H9 (cell line): ENCODE measurements at regions not wholly inside any gene's neighbourhood (a gene's known extent, or its start where the extent isn't known, plus 50 kb on each side); places are given as distances from the start of the nearest gene placed in this dataset.

Experiments
- DNase-seq: peaks from one replicate; pipeline ENCODE4 v3.0.0-alpha.2; 2017
- H2AFZ ChIP-seq: one replicate; pipeline ENCODE4 v1.6.1; 2013; ENCODE audit warnings: mild to moderate bottlenecking, low read length, control low read depth, moderate library complexity
- H2AK5ac ChIP-seq: 2 replicates; pipeline ENCODE4 v1.6.1; 2013; ENCODE audit warnings: low read length, control low read depth, mixed read lengths; ENCODE audit not compliant: insufficient read length
- H2BK120ac ChIP-seq: one replicate; pipeline ENCODE4 v1.6.1; 2013; ENCODE audit warnings: low read depth, mild to moderate bottlenecking, low read length, control low read depth, inconsistent platforms; ENCODE audit not compliant: poor library complexity, severe bottlenecking
- H2BK12ac ChIP-seq: 2 replicates; pipeline ENCODE4 v1.6.1; 2013; ENCODE audit warnings: low read length, control low read depth, mixed read lengths, low read depth; ENCODE audit not compliant: insufficient read length
- H2BK15ac ChIP-seq: 2 replicates; pipeline ENCODE4 v1.6.1; 2013; ENCODE audit warnings: low read depth, low read length, control low read depth
- H2BK20ac ChIP-seq: one replicate; pipeline ENCODE4 v1.6.1; 2013; ENCODE audit warnings: low read depth, mild to moderate bottlenecking, low read length, control low read depth, inconsistent platforms; ENCODE audit not compliant: poor library complexity, severe bottlenecking
- H2BK5ac ChIP-seq: 2 replicates; pipeline ENCODE4 v1.6.1; 2013; ENCODE audit warnings: low read length, control low read depth, mixed read lengths; ENCODE audit not compliant: insufficient read length
- H3K14ac ChIP-seq: 2 replicates; pipeline ENCODE4 v1.6.1; 2013; ENCODE audit warnings: low read length, control low read depth; ENCODE audit not compliant: insufficient read depth
- H3K18ac ChIP-seq: 2 replicates; pipeline ENCODE4 v1.6.1; 2013; ENCODE audit warnings: low read depth, mild to moderate bottlenecking, mixed read lengths, low read length, control low read depth; ENCODE audit not compliant: insufficient read length
- H3K23ac ChIP-seq: 2 replicates; pipeline ENCODE4 v1.6.1; 2013; ENCODE audit warnings: low read length, control low read depth, mixed read lengths, low read depth; ENCODE audit not compliant: insufficient read length
- H3K23me2 ChIP-seq: 2 replicates; pipeline ENCODE4 v1.6.1; 2013; ENCODE audit warnings: low read depth, mild to moderate bottlenecking, mixed read lengths, low read length, control low read depth; ENCODE audit not compliant: insufficient read length, poor library complexity, severe bottlenecking
- H3K27ac ChIP-seq: 2 replicates; pipeline ENCODE4 v1.5.1; 2013; ENCODE audit warnings: low read length, control low read depth, mixed read lengths, low read depth; ENCODE audit not compliant: insufficient read length
- H3K27me3 ChIP-seq: 2 replicates; pipeline ENCODE4 v1.6.1; 2013; ENCODE audit warnings: low read length, control low read depth, inconsistent platforms; ENCODE audit not compliant: insufficient read depth
- H3K4ac ChIP-seq: 2 replicates; pipeline ENCODE4 v1.6.1; 2013; ENCODE audit warnings: low read depth, mild to moderate bottlenecking, control low read depth, inconsistent platforms, low read length, moderate library complexity
- H3K4me1 ChIP-seq: 2 replicates; pipeline ENCODE4 v1.6.1; 2013; ENCODE audit warnings: low read length, control low read depth, inconsistent platforms; ENCODE audit not compliant: insufficient read depth
- H3K4me2 ChIP-seq: 2 replicates; pipeline ENCODE4 v1.6.1; 2013; ENCODE audit warnings: low read length, control low read depth, mixed read lengths; ENCODE audit not compliant: insufficient read length, insufficient read depth
- H3K56ac ChIP-seq: 2 replicates; pipeline ENCODE4 v1.6.1; 2013; ENCODE audit warnings: low read depth, mild to moderate bottlenecking, mixed read lengths, low read length, control low read depth; ENCODE audit not compliant: insufficient read length
- H3K79me1 ChIP-seq: 2 replicates; pipeline ENCODE4 v1.6.1; 2013; ENCODE audit warnings: low read depth, mild to moderate bottlenecking, moderate library complexity, low read length, control low read depth, inconsistent platforms; ENCODE audit not compliant: insufficient read depth, poor library complexity, severe bottlenecking
- H3K79me2 ChIP-seq: 2 replicates; pipeline ENCODE4 v1.6.1; 2013; ENCODE audit warnings: low read length, control low read depth, inconsistent platforms; ENCODE audit not compliant: insufficient read depth
- H3K9ac ChIP-seq: 2 replicates; pipeline ENCODE4 v1.6.1; 2013; ENCODE audit warnings: low read length, control low read depth, mixed read lengths; ENCODE audit not compliant: insufficient read length; ENCODE audit errors: extremely low read depth
- H3K9me3 ChIP-seq: one replicate; pipeline ENCODE4 v1.6.1; 2013; ENCODE audit warnings: low read depth, low read length, inconsistent platforms; ENCODE audit not compliant: control insufficient read depth
- H3T11ph ChIP-seq: one replicate; pipeline ENCODE4 v1.6.1; 2013; ENCODE audit warnings: mild to moderate bottlenecking, low read length, control low read depth, inconsistent platforms
- H4K20me1 ChIP-seq: one replicate; pipeline ENCODE4 v1.6.1; 2013; ENCODE audit not compliant: control insufficient read depth, insufficient read length, insufficient read depth
- H4K5ac ChIP-seq: 2 replicates; pipeline ENCODE4 v1.6.1; 2013; ENCODE audit warnings: low read depth, mild to moderate bottlenecking, mixed read lengths, low read length, control low read depth; ENCODE audit not compliant: insufficient read length
- H4K8ac ChIP-seq: replicated peaks from 2 replicates; pipeline ENCODE4 v1.6.1; 2013; ENCODE audit warnings: low read length, control low read depth, mixed read lengths, low read depth; ENCODE audit not compliant: insufficient read length
- H4K91ac ChIP-seq: 2 replicates; pipeline ENCODE4 v1.6.1; 2013; ENCODE audit warnings: low read depth, mild to moderate bottlenecking, moderate library complexity, mixed read lengths, low read length, control low read depth; ENCODE audit not compliant: insufficient read length
- H3K27ac Mint-ChIP-seq, 3 experiments: 2 replicates in 2 of 3; 3 replicates in 1 of 3; pipeline ENCODE4 v1.8.0; 2020 to 2021; ENCODE audit warnings: mixed read lengths in 3 of 3, mild to moderate bottlenecking in 1 of 3, moderate library complexity in 1 of 3
- H3K27me3 Mint-ChIP-seq: 2 replicates; pipeline ENCODE4 v1.8.0; 2021; ENCODE audit warnings: low read depth, mild to moderate bottlenecking, moderate library complexity, mixed read lengths
- H3K36me3 Mint-ChIP-seq, 3 experiments: 2 replicates in 2 of 3; 3 replicates in 1 of 3; pipeline ENCODE4 v1.8.0; 2020 to 2021; ENCODE audit warnings: low read depth in 3 of 3, mixed read lengths in 3 of 3; ENCODE audit not compliant: insufficient read depth in 1 of 3
- H3K4me1 Mint-ChIP-seq, 2 experiments: 2 replicates each; pipeline ENCODE4 v1.8.0; 2020; ENCODE audit warnings: mixed read lengths in 2 of 2
- H3K4me3 Mint-ChIP-seq, 2 experiments: 2 replicates in 1 of 2; 3 replicates in 1 of 2; pipeline ENCODE4 v1.8.0; 2020 to 2021; ENCODE audit warnings: mild to moderate bottlenecking in 2 of 2, mixed read lengths in 2 of 2, moderate library complexity in 1 of 2
- H3K9me3 Mint-ChIP-seq, 2 experiments: 2 replicates in 1 of 2; 3 replicates in 1 of 2; pipeline ENCODE4 v1.8.0; 2020; ENCODE audit warnings: mild to moderate bottlenecking in 2 of 2, mixed read lengths in 2 of 2, moderate library complexity in 1 of 2
- CTCF ChIP-seq: fragments of 200-600 bp; sonication (generic); conservative IDR thresholded peaks from 3 replicates; pipeline ENCODE4 v1.8.0; 2021; ENCODE audit warnings: antibody characterized with exemption, mild to moderate bottlenecking
- WGBS: extraction: QIAGEN DNeasy Blood & Tissue Kit; methylation state at CpG from one replicate; pipeline ENCODE4 v1.1.7; 2013; ENCODE audit warnings: missing lambda C conversion rate, low lambda C conversion rate, mixed read lengths; ENCODE audit not compliant: insufficient read length; ENCODE audit errors: extremely low coverage; 5-methylcytosine and 5-hydroxymethylcytosine counted together

GRCh38 chr15:77733579-77734300 is 101.0 kb upstream of the LINGO1 start:
- Histone ChIP-seq H3K27me3 (no peaks in the 10 kb centered on the region), H2BK15ac (no peak overlapping the region), H3K79me1 (no peaks in the 10 kb centered on the region), H2BK20ac (no peak overlapping the region), H2BK5ac (no peak overlapping the region), H4K20me1 (no peaks in the 10 kb centered on the region), H3K4ac (no peak overlapping the region), H3K79me2 (no peaks in the 10 kb centered on the region), H3K4me1 (peaks cover 2% of the 10 kb centered on the region; the same call in 1 of the 2 replicates), H2AFZ (no peak overlapping the region), H3K4me2 (no peak overlapping the region), H2BK12ac (no peak overlapping the region), H3K27ac (no peak overlapping the region), H3K23me2 (no peaks in the 10 kb centered on the region), H3K14ac (no peak overlapping the region; the same call in 1 of the 2 replicates), H3K18ac (no peak overlapping the region), H4K91ac (no peak overlapping the region), H2BK120ac (no peak overlapping the region), H3K56ac (no peak overlapping the region), H3T11ph (no peak overlapping the region), H3K9me3 (no peaks in the 10 kb centered on the region), H3K9ac (no peak overlapping the region), H4K5ac (no peak overlapping the region), H3K23ac (no peak overlapping the region), H4K8ac (no peak overlapping the region), H2AK5ac (no peak overlapping the region)
- Mint-ChIP-seq H3K27me3 (peaks cover 28% of the 10 kb centered on the region), H3K4me1 (peaks cover 19 to 37% of the 10 kb centered on the region in 2 experiments), H3K4me3 (no peak overlapping the region), H3K9me3 (no peaks in the 10 kb centered on the region), H3K27ac (no peak overlapping the region; a peak in 1 of 7 replicates), H3K36me3 (no peaks in the 10 kb centered on the region)
- TF ChIP-seq CTCF, result no peak
- no peak for DNase-seq
- no CpG with 5 or more reads among the region's 18 CpGs for WGBS
